ENCODE measurements at regions not wholly inside any gene's neighbourhood (a gene's known extent, or its start where the extent isn't known, plus 50 kb on each side); places are given as distances from the start of the nearest gene placed in this dataset.
"Not testable (repeated sequence)": the region's sequence is repeated elsewhere in the genome, so short reads cannot be mapped to it uniquely, and the experiment has no call there.

- DNase-seq, result no peak
These were observed 244.2 kb downstream of the TEX29 start for GRCh38 chr13:111564606-111565005.

GRCh38 chr13:111565400-111565799, 245.0 kb downstream of the TEX29 start:
- no peak for DNase-seq

GRCh38 chr13:111566567-111566966, 246.1 kb downstream of the TEX29 start:
- no peak for DNase-seq

GRCh38 chr13:111567637-111568036, 247.2 kb downstream of the TEX29 start:
- no peak for DNase-seq

- no peak for DNase-seq
These were observed 247.8 kb downstream of the TEX29 start for GRCh38 chr13:111568290-111568689.

GRCh38 chr13:111570911-111571310, 250.5 kb downstream of the TEX29 start:
- no peak for DNase-seq

- DNase-seq, result no peak
These were observed 252.7 kb downstream of the TEX29 start for GRCh38 chr13:111572956-111573761.

- DNase-seq, result no peak
These were observed 253.4 kb downstream of the TEX29 start for GRCh38 chr13:111573801-111574200.

GRCh38 chr13:111575276-111575675, 254.8 kb downstream of the TEX29 start:
- no peak for DNase-seq

GRCh38 chr13:111575719-111576118, 255.3 kb downstream of the TEX29 start:
- no peak for DNase-seq

GRCh38 chr13:111577208-111577828, 256.9 kb downstream of the TEX29 start:
- DNase-seq, result no peak

GRCh38 chr13:111577956-111578605, 257.6 kb downstream of the TEX29 start:
- DNase-seq, result no peak

GRCh38 chr13:111584101-111584672, 263.7 kb downstream of the TEX29 start:
- DNase-seq, result no peak

- no peak for DNase-seq
These were observed 264.4 kb downstream of the TEX29 start for GRCh38 chr13:111584870-111585269.

- DNase-seq, result no peak
These were observed 265.8 kb downstream of the TEX29 start for GRCh38 chr13:111586291-111586690.

- DNase-seq, result no peak
These were observed 266.8 kb downstream of the TEX29 start for GRCh38 chr13:111587249-111587648.

- no peak for DNase-seq
These were observed 268.9 kb downstream of the TEX29 start for GRCh38 chr13:111589321-111589720.

- no peak for DNase-seq
These were observed 269.6 kb downstream of the TEX29 start for GRCh38 chr13:111589992-111590391.

GRCh38 chr13:111590796-111591195, 270.4 kb downstream of the TEX29 start:
- DNase-seq, result no peak

GRCh38 chr13:111593490-111593889, 273.0 kb downstream of the TEX29 start:
- not testable (repeated sequence) for DNase-seq

- no peak for DNase-seq
These were observed 274.2 kb downstream of the TEX29 start for GRCh38 chr13:111594606-111595005.

GRCh38 chr13:111595276-111595675, 274.8 kb downstream of the TEX29 start:
- DNase-seq, result no peak

GRCh38 chr13:111595791-111596190, 275.3 kb downstream of the TEX29 start:
- DNase-seq, result no peak

- DNase-seq, result no peak
These were observed 276.8 kb downstream of the TEX29 start for GRCh38 chr13:111597191-111597611.
